ENCODE measurements at regions not wholly inside any gene's neighbourhood (a gene's known extent, or its start where the extent isn't known, plus 50 kb on each side); places are given as distances from the start of the nearest gene placed in this dataset.

DNA sequence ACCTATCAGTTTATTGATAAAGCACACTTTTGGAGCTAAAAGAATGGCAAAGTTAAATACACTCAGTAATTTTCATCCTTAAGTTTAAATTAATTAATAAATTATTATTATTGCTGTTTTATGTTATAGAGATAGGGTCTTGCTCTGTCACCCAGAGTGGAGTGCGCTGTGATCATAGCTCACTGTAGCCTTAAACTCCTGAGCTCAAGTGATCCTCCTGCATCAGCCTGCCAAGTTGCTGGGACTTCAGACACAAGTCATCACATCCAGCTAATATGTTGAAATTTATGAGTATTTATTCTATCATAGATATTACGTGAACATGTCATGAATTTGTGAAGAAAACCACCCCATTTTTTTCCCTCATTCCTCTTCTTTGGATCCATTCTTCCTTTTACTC, 64.2 kb downstream of the GJA1 start:
- DNase-seq (ENCODE audit: low spot score) = no peak

DNA sequence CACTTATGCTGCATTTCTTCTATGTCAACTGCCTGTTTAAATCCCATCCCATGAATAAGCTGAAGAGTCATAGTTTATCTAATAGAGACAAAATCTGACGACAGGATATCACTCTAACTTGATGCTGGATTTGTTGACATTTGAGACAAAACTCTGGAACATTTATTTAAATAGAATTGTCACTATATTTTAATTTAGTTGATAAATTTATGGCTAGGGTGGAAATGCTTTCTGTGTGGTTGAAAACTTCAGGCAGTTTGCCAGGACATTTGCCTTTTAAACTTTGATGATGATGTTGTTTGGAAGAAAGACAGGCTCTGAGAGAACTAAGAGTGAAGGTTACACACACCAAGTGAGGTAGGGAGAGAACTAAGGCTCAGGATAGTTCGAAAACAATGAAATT, 68.1 kb downstream of the GJA1 start:
- DNase-seq (ENCODE audit: low spot score) = no peak

DNA sequence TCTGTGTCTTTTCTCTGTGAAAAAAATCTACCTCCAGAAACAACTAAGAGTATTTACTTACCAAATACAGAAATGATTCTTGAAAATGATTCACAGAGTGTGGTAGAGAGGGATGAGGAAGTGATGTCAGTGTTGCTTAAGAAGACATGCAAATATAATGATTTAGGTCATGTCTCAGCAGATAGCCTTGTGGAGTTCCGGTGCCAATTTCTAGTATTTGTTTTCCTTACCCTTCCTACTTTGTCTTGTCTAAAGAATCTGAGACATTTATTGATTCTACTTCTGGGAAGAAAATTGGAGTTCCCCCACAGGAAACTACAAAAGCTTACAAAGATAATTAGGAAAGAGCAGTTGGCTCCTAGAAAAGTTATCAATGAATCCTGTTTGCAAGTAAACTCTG, 68.8 kb downstream of the GJA1 start:
- peak; percentile 39 for DNase-seq (ENCODE audit: low spot score)

DNA sequence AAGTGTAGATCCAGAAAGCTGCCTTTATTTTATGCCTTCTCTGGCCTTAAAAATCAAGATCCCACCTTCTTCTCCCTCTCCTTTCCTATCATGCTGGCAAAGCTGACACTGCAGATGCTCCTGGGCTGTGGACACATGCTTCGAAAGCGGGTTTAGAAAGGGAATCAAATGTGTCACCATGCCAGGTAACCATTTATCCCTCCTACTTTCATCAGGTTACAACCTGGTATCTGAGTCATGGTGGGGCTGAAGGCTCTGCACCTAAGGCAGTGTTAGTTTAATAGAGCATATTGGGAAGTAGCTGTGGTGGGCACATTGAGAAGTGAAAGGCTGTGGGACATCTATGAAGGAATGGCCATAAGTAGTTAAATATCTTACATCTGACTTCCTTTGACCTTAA, 69.8 kb downstream of the GJA1 start:
- no peak for DNase-seq (ENCODE audit: low spot score)

DNA sequence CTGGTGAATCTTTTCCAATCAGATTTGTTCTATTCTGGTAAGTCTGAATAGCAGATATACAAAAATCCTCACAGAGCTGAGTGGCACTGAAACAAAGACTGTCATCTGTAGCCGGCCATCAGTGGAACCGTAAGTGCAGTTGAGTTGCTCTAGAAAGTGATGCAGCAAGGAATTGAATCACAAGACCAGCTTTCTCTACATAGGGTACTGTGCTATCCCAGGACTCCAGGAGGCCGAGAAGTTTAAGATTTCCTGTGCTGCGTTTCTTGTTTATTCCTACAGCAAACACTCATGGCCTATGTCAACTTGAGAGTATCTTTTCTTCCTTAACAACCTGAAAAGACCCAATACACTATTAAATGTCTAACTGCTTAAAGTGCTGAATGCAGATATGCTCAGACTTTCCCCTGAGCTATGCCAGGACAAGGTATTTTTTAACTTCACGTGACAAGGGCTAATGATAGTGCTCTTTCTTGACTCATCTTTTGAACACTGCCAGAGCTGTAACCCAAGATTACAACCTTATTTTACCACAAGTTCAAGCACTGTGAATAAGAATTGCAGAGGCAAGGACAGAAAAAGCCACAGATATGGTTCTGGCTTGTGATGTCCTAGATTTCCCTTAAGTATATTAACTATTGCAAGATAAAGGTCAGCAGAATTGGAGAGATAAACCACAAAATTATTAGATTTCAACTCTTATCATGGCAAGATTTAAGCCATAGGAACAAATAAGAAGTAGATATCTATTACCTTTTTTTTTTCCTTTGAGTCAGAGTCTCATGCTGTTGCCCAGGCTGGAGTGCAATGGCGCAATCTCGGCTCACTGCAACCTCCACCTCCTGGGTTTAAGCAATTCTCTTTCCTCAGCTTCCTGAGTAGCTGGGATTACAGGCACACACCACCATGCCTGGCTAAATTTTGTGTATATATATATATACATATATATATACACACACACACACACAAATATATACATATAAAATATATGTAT, 71.6 kb downstream of the GJA1 start:
- DNase-seq (ENCODE audit: low spot score) = no peak

DNA sequence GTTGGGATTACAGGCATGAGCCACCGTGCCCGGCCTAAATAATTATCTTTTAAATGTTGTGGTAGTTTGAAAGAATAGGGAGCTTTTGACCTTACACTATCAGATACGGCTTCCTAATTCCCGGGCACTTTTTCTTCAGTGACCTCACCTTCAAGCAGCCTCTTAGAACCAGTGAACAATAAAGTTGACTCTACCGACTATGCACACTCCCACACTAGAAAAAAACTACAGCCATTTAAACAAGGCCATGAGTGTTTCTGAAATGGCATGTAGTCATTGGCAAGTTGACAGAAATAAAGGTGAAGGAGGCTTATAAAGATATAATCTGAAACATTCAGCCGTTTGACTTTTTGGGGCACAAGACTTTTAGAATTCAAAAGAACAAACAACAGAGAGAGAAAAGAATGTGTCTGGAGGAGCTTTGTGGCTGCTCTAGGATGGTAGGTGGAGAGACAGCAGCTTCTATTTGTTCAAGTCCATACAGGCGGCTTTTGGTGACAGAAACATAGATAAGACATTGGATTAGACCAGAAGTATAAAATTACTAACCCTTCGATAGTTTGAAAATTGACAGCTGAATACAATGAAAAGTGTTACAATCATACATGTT, 75.2 kb downstream of the GJA1 start:
- no peak for DNase-seq (ENCODE audit: low spot score)

DNA sequence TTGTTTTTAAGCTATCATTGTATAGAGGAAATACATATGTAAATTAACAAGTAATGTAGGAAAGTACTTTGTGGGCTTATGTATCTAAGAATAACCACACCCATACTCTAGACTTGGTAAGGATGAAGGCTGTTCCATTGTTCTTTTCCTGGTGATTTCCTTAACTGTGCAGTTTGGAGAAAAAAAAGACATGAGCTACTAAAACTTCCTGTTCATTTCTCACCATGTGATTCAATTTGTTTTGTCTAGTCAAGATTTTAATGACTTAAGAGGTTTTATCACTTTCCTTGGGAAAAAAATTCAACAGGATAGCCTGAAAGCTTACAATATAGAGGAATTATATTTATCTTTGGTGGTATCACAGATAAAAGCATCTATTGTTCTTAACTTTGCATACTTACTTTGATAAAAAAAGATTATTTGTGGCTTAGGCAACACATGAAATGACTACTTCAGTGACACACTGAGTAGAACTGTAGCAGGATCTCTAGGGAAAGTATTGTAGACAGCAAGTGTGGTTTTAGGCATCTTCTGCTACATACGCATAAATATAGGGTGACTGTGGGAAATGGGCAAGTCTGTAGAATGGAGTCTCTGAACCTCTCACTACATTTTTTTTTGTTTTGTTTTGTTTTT, 80.3 kb downstream of the GJA1 start:
- no peak for DNase-seq (ENCODE audit: low spot score)

DNA sequence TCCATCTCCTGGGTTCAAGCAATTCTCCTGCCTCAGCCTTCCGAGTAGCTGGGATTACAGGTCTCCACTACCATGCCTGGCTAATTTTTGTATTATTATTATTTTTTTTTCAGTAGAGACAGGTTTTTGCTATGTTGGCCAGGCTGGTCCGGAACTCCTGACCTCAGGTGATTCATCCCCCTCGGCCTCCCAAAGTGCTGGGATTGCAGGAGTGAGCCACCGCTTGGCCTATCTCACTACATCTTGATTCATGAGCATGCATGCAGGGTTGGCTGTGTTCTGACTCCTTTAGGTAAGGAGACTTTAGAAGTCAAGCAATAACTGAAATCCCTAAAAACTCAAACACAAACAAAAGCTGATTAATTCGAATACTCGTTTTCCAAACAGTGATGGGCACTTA, 80.9 kb downstream of the GJA1 start:
- no peak for DNase-seq (ENCODE audit: low spot score)

DNA sequence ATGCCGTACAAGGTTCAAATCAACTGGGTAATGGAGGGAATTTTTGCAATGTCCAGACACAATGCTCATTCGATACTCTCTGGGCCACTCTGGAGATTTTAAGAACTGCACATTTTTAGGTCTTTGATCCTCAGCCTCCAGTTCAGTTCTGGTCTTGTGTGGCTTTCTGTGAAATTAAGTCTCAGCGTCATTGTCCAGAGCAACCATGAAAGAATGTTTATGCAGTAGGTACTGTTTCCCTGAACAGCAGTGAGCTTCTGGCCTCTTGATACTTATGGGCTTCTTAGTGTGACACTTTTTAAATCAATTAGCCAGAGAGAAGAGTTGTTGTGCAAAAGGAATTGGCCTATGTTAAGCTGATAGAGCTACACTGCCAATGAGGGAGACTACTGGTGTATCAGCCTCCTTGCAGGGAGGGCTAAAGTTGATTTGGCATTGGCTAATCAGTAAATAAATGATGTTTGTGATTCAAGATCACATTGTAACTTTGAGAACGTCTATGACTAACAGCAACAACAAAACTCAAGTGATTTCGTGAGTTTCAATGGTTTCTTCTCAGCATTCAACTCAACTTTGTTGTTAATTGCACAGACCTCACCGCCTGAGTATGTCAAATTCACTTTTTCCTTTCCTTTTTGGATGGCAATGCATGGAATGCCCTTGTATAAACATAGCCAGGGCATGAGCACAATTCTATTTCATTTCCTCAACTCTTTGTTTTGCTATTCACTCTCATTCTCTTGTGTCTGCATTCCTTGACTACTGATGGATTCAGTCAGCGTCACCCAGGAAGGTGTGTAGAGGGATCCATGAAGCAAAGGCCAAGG, 85.1 kb downstream of the GJA1 start:
- no peak for DNase-seq (ENCODE audit: low spot score)

DNA sequence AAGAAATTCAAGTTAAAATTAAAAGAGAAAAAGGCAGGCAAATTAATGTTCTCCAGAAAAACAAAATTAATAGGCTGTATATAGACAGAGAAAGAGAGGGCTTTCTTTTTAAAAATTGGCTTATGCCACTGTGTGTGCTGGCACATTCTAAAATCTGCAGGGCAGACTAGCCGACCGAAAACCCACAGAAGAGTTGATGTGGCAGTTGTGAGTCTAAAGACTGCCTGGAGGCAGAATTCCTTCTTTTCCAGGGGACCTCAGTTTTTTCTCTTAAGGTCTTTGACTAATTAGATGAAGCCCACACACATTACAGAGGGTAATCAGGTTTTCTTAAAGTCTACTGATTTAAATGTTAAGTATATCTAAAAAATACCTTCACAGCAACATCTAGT, 85.7 kb downstream of the GJA1 start:
- DNase-seq (ENCODE audit: low spot score) = no peak

DNA sequence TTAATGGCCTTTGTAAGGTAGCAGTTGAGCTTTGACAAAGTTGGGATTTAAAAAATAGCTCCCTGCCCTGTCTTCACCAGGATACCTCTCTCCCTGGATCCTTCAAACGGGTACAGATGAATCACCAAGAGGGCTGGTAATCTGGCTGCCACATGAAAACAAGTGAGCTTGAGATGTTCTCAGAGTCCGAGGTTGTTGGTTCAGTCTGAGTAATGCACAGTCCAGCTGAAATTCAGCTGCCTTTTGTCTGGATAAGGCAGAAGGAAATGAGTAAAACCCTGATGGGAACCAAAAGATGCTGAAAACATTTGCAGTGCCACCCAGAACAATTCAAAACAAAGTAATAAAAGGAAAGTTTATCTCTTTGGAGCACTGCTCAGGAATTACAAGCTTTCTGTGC, 86.8 kb downstream of the GJA1 start:
- DNase-seq (ENCODE audit: low spot score) = peak; percentile 46

DNA sequence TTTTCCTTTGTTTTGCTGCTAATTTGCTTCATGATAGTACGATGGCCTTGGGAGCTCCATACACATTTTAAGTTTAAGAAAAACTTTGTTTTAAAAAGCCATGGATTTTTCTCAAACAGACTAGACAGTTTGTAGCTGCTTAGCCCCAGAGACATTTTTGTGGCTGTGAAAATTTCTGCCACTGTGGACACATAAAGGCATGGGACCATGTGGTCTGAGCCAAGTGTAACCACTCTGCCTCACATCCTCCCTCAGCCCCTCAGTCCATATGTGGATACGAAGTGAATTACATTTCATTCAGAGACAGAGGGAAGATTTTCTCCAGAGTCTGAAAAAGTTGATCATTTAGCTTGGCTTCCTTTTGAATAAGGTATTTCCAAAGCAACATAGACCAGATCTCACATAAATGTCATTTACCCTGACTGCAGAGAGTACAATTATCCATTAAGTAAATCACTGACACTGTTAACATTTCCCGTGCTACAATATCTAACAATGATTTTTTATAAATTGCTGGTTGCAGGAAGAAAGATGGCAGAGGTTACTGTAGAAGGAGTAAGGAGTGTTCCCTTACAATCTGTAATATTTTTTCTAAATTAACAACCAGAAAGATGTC, 87.4 kb downstream of the GJA1 start:
- DNase-seq (ENCODE audit: low spot score) = no peak

DNA sequence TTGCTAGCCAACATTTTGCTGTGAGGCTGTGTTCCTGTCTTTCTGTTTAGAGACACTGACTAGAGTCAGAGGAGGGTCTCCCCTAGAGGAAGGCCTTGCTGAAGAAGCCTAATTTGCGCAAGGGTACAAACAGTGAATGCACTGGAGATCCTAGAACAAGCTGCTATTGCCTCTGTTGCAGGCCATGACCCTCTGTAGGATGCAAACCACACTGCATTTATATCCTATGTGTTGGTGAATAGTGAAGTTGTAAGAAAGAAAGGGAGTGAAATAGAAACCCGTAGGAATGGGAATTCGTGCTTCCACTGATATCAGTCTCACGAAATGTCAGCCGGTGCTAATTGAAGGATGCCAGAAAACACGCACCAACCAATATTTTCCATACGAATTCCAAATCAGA, 88.2 kb downstream of the GJA1 start:
- DNase-seq (ENCODE audit: low spot score) = no peak

DNA sequence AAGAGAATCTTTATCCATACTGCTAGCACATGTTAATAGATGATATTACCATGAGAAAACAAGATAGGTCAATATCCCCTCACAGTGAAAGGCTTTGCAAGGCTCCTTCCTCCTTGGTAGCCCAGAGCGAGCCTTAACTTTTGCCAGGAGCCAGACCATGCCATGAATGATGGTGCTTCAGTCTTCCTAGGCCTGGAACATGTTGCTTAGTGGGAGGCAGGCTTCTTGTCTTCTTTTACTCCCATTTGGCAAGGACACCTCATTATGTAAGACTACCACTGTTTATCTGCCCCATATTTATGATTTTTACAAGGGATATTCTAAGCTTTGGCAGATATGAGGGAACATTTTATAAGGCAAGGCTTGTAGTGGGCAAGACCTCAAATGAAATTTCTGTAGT, 90.8 kb downstream of the GJA1 start:
- DNase-seq (ENCODE audit: low spot score) = no peak

DNA sequence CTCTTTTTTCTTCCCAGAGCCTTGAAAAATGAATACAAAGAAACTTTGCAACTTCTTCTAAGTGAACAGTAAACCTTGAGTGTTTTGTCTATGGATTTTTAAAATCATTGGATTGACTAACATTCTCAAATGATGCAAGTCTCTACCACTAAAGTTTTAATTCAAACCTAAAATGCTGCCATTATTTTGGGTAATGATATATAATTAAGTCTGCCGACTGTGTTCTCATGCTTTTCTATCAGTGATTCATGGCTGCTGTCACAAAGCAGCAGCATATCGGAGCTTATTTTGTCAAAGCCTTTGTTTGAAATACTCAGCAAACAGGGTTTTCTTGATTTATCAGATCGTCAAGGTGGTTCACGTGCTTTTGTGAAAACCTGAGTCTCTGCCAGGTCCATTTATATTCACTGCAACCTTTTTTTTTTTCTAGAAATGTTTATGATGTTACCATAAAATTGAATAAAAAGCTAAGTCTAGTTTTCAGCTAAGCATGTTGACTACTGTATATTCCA, 96.3 kb downstream of the GJA1 start:
- DNase-seq (ENCODE audit: low spot score) = no peak

DNA sequence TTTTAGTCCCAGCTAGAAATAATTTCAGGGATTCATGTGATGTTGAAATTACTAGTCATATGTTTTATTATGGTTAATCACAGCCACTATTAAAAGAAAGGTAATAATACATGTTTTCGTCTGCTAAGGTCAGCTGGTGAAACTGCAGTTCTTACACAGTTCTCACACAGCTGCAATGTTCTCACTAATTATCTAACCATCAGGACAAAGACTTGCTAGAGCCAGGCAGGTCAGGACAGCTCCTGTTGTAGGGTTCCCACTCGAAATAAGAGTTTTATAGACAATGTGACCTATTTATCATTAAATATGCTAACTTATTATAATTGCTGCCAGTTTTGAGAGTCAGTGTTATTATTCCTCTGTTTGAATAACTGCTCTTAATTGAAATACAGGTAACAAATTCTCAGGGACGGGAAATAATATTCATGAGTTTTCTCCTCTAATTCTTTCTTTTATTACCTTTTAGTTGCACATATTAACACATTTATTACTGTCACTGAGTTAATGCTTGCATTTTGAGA, 97.9 kb downstream of the GJA1 start:
- no peak for DNase-seq (ENCODE audit: low spot score)

DNA sequence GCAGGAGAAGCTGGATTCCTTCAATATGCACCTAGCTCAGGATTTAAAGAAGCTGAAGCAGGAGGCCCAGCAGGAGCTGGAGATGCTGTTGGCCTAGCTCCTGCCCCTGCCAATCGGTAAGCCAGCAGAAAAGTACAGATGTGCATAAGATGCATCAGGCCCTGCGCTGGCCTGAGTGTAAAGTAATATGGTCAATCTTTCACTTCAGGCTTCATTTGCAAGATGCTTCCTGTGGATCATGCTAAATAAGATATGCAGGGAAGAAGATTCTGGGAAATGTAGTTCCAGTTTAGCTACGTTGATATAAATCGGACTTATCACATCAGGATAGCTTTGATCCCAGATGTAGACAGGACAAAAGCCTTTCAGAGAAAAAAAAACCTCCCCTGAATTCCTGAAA, 100.3 kb downstream of the GJA1 start:
- no peak for DNase-seq (ENCODE audit: low spot score)

DNA sequence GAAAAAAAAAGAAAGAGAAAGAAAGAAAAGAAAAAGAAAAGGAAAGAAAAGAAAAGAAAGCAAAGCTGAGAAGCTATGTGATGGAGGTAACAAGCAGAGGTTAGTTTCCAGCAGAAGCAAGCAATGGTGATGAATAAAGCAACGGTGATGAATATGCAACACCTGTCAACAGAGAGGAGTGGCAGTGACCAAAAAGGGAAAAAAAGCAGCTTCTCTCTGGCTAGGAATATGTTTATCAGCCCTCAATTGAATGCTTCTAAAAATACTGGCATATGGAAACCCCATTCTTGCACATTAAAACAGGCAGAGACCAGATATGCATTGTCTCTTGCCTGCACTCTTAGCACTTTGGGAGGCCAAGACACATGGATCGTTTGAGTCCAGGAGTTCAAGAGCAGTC, 100.9 kb downstream of the GJA1 start:
- DNase-seq (ENCODE audit: low spot score) = no peak

DNA sequence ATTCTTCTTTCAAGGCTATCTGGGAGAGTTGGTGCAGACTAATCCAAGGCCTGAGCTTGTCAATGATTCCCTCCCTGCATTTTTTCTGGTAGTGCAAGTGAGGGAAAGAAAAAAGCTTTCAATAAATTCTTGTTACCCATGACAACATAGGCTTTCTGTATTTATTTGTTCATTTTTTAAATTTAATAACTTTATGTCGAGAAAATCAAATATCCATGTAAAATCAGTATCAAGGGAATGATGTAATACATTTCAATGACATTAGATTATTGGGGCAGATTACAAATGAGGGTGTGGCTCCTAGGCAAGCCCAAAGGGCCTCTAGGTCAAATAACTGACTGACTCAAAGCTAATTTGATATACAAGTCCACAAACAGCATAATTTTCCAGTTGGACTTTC, 104.0 kb downstream of the GJA1 start:
- no peak for DNase-seq (ENCODE audit: low spot score)

DNA sequence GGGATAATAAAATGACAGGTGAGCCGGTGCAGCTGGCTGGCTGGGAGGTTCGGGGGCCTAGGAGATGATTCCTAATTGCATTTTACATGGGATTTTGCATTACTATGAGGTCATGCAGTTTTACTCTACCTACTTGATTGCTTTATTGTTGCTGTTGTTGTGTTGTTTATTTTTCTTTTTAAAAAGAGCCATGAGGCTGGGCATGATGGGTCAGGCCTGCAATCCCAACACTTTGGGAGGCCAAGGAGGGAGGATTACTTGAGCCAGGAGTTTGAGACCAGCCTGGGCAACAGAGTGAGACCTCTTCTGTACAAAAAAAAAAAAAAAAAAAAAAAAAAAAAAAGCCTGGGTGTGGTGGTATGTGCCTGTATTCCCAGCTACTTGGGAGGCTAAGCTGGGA, 104.8 kb downstream of the GJA1 start:
- DNase-seq (ENCODE audit: low spot score) = no peak

DNA sequence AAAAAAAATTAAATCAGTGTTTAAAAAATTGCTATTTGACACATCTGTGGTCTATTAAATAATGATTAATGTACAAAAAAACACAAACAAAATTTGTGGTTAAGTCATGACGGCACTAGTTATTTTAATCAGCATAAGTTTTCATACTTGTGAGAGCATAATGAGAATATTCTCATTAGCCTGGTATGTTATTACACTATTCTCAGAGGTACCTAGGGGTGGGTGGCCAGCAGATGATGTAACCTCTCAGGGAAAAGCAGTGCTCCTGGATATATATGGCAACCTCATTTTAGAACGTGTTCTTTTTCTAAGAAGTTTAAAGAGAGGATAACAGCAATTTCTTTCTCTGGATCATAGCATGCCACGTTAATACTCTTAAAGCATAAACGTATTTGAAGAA, 109.2 kb downstream of the GJA1 start:
- DNase-seq (ENCODE audit: low spot score) = no peak

All from RKO (cell line).